Right atrium auricular region (tissue), 2 donors: ENCODE measurements at regions not wholly inside any gene's neighbourhood (a gene's known extent, or its start where the extent isn't known, plus 50 kb on each side); places are given as distances from the start of the nearest gene placed in this dataset.

Experiments used
- DNase-seq: peaks from one replicate; pipeline ENCODE4 v3.0.0-alpha.2; 2019; ENCODE audit warnings: low spot score
- H3K27ac ChIP-seq, 2 donors: fragments of 200-600 bp; sonication (generic); 1 replicate in 1 of 2; 2 replicates in 1 of 2; pipeline ENCODE4 v1.5.1; 2016 to 2019
- H3K27me3 ChIP-seq, 2 donors: fragments of 200-600 bp; sonication (generic); one replicate each; pipeline versions ENCODE4 v1.5.1 to v1.6.0; 2017 to 2019
- H3K36me3 ChIP-seq: fragments of 200-600 bp; sonication (generic); one replicate; pipeline ENCODE4 v1.5.1; 2016
- H3K4me1 ChIP-seq, 2 donors: fragments of 200-600 bp; sonication (generic); one replicate each; pipeline versions ENCODE4 v1.5.1 to v1.6.0; 2017 to 2019
- H3K4me3 ChIP-seq, 2 donors: fragments of 200-600 bp; sonication (generic); 1 replicate in 1 of 2; 2 replicates in 1 of 2; pipeline ENCODE4 v1.5.1; 2017 to 2019; ENCODE audit warnings: mild to moderate bottlenecking in 1 of 2, moderate library complexity in 1 of 2
- H3K9me3 ChIP-seq, 2 donors: fragments of 200-600 bp; sonication (generic); one replicate each; pipeline ENCODE4 v1.5.1; 2019
- CTCF ChIP-seq, 2 donors: fragments of 200-600 bp; sonication (generic); IDR thresholded peaks; one replicate each; pipeline ENCODE4 v1.5.1; 2019; ENCODE audit warnings: antibody characterized with exemption in 2 of 2

GRCh38 chr3:145417678-145418077, 743.3 kb downstream of the PLOD2 start:
- no peak overlapping the region for H3K4me3 ChIP-seq
- H3K4me1 ChIP-seq: no peaks in the 10 kb centered on the region
- no peaks in the 10 kb centered on the region for H3K36me3 ChIP-seq
- TF ChIP-seq CTCF (IDR thresholded peaks at IDR 0.05): no peak
- no peak overlapping the region for H3K27ac ChIP-seq
- no peaks in the 10 kb centered on the region for H3K9me3 ChIP-seq
- DNase-seq: no peak
- H3K27me3 ChIP-seq: no peaks in the 10 kb centered on the region

- H3K27me3 ChIP-seq: no peaks in the 10 kb centered on the region
- no peaks in the 10 kb centered on the region for H3K36me3 ChIP-seq
- no peak overlapping the region for H3K4me3 ChIP-seq
- no peak for DNase-seq
- no peaks in the 10 kb centered on the region for H3K4me1 ChIP-seq
- H3K9me3 ChIP-seq: no peaks in the 10 kb centered on the region
- no peak overlapping the region for H3K27ac ChIP-seq
- TF ChIP-seq CTCF (IDR thresholded peaks at IDR 0.05): no peak
Observed at GRCh38 chr3:145422556-145422955, 738.4 kb downstream of the PLOD2 start.

GRCh38 chr3:145427355-145427754, 733.6 kb downstream of the PLOD2 start:
- H3K27ac ChIP-seq: no peak overlapping the region
- no peaks in the 10 kb centered on the region for H3K4me1 ChIP-seq
- no peaks in the 10 kb centered on the region for H3K27me3 ChIP-seq
- no peak overlapping the region for H3K4me3 ChIP-seq
- H3K9me3 ChIP-seq: no peaks in the 10 kb centered on the region
- no peak for TF ChIP-seq CTCF (IDR thresholded peaks at IDR 0.05)
- no peaks in the 10 kb centered on the region for H3K36me3 ChIP-seq
- DNase-seq: no peak

- no peak for TF ChIP-seq CTCF (IDR thresholded peaks at IDR 0.05)
- H3K36me3 ChIP-seq: no peaks in the 10 kb centered on the region
- no peaks in the 10 kb centered on the region for H3K4me1 ChIP-seq
- DNase-seq: no peak
- H3K27me3 ChIP-seq: no peaks in the 10 kb centered on the region
- H3K4me3 ChIP-seq: no peak overlapping the region
- H3K27ac ChIP-seq: no peak overlapping the region
- H3K9me3 ChIP-seq: no peaks in the 10 kb centered on the region
Observed at GRCh38 chr3:145429546-145429945, 731.4 kb downstream of the PLOD2 start.

- H3K36me3 ChIP-seq: no peaks in the 10 kb centered on the region
- no peaks in the 10 kb centered on the region for H3K9me3 ChIP-seq
- H3K27me3 ChIP-seq: no peaks in the 10 kb centered on the region
- no peaks in the 10 kb centered on the region for H3K4me1 ChIP-seq
- H3K27ac ChIP-seq: no peak overlapping the region
- no peak for DNase-seq
- H3K4me3 ChIP-seq: no peak overlapping the region
- TF ChIP-seq CTCF (IDR thresholded peaks at IDR 0.05): no peak
Observed at GRCh38 chr3:145448436-145448835, 712.5 kb downstream of the PLOD2 start.

GRCh38 chr3:145450018-145450682, 710.8 kb downstream of the PLOD2 start:
- DNase-seq: no peak
- no peak for TF ChIP-seq CTCF (IDR thresholded peaks at IDR 0.05)
- Histone ChIP-seq H3K27me3 (no peaks in the 10 kb centered on the region), H3K36me3 (no peaks in the 10 kb centered on the region), H3K4me1 (no peaks in the 10 kb centered on the region), H3K9me3 (no peaks in the 10 kb centered on the region), H3K4me3 (no peak overlapping the region), H3K27ac (no peak overlapping the region)
